ENCODE measurements at regions not wholly inside any gene's neighbourhood (a gene's known extent, or its start where the extent isn't known, plus 50 kb on each side); places are given as distances from the start of the nearest gene placed in this dataset.

GRCh38 chr20:41697861-41698559, 79.8 kb upstream of the CHD6 start:
- Histone ChIP-seq H3K27ac (ENCODE audit: low read length) (no peak overlapping the region), H3K36me3 (ENCODE audit: control insufficient read depth, insufficient read depth, low read length) (no peaks in the 10 kb centered on the region), H3K9me3 (ENCODE audit: control insufficient read depth, insufficient read depth, low read length) (no peaks in the 10 kb centered on the region), H3K4me1 (ENCODE audit: control insufficient read depth, insufficient read depth, low read length) (peaks cover 9% of the 10 kb centered on the region), H3K27me3 (ENCODE audit: control insufficient read depth, insufficient read depth, low read length) (no peaks in the 10 kb centered on the region), H3K4me3 (ENCODE audit: low read length) (no peak overlapping the region)
- H3K27me3 Mint-ChIP-seq (ENCODE audit: low read depth in 2 of 2), result peaks cover 3 to 8% of the 10 kb centered on the region in 2 donors
- intact Hi-C loops (cut with micrococcal nuclease), result no loop called here
- TF ChIP-seq CTCF (IDR thresholded peaks at IDR 0.05), result peak; percentile 89
- no peaks in the 10 kb centered on the region for H3K9me3 Mint-ChIP-seq
- H3K36me3 Mint-ChIP-seq, result no peaks in the 10 kb centered on the region
- H3K27ac Mint-ChIP-seq, result no peak overlapping the region
- DNase-seq, result peak in 1 of 2 donors; percentile 64
- peaks cover 14 to 18% of the 10 kb centered on the region in 2 donors for H3K4me1 Mint-ChIP-seq
- peak overlapping the region; percentile 7 for H3K4me3 Mint-ChIP-seq
- ATAC-seq, result no peak
- 77% methylated on average over 6 of the region's 6 CpGs for WGBS (ENCODE audit: insufficient coverage)

- H3K9me3 Mint-ChIP-seq, result no peaks in the 10 kb centered on the region
- 87% methylated on average over 3 of the region's 3 CpGs for WGBS (ENCODE audit: insufficient coverage)
- Histone ChIP-seq H3K9me3 (ENCODE audit: control insufficient read depth, insufficient read depth, low read length) (no peaks in the 10 kb centered on the region), H3K27ac (ENCODE audit: low read length) (no peak overlapping the region), H3K27me3 (ENCODE audit: control insufficient read depth, insufficient read depth, low read length) (no peaks in the 10 kb centered on the region), H3K36me3 (ENCODE audit: control insufficient read depth, insufficient read depth, low read length) (no peaks in the 10 kb centered on the region), H3K4me3 (ENCODE audit: low read length) (no peak overlapping the region), H3K4me1 (ENCODE audit: control insufficient read depth, insufficient read depth, low read length) (peaks cover 15% of the 10 kb centered on the region)
- no peak overlapping the region for H3K4me3 Mint-ChIP-seq
- intact Hi-C loops (cut with micrococcal nuclease), result no loop called here
- peaks cover 3 to 8% of the 10 kb centered on the region in 2 donors for H3K27me3 Mint-ChIP-seq (ENCODE audit: low read depth in 2 of 2)
- peaks cover 23 to 28% of the 10 kb centered on the region in 2 donors for H3K4me1 Mint-ChIP-seq
- no peak overlapping the region for H3K27ac Mint-ChIP-seq
- no peak for TF ChIP-seq CTCF (IDR thresholded peaks at IDR 0.05)
- H3K36me3 Mint-ChIP-seq, result no peaks in the 10 kb centered on the region
- ATAC-seq (no peak), DNase-seq (no peak)
Observed at GRCh38 chr20:41696428-41696827, 78.3 kb upstream of the CHD6 start.

GRCh38 chr20:41694796-41695195, 76.6 kb upstream of the CHD6 start:
- peak overlapping the region in 1 of 2 donors; percentile 92 for H3K27ac Mint-ChIP-seq
- 83% methylated on average over 2 of the region's 2 CpGs for WGBS (ENCODE audit: insufficient coverage)
- intact Hi-C loops (cut with micrococcal nuclease), result no loop called here
- no peaks in the 10 kb centered on the region for H3K9me3 ChIP-seq (ENCODE audit: control insufficient read depth, insufficient read depth, low read length)
- H3K27ac ChIP-seq (ENCODE audit: low read length), result no peak overlapping the region
- H3K4me1 ChIP-seq (ENCODE audit: control insufficient read depth, insufficient read depth, low read length), result peaks cover 15% of the 10 kb centered on the region
- H3K27me3 ChIP-seq (ENCODE audit: control insufficient read depth, insufficient read depth, low read length), result no peaks in the 10 kb centered on the region
- H3K36me3 ChIP-seq (ENCODE audit: control insufficient read depth, insufficient read depth, low read length), result no peaks in the 10 kb centered on the region
- no peaks in the 10 kb centered on the region for H3K36me3 Mint-ChIP-seq
- TF ChIP-seq CTCF (IDR thresholded peaks at IDR 0.05), result no peak
- peak overlapping the region; percentile 74 for H3K4me3 Mint-ChIP-seq
- peaks cover 3 to 8% of the 10 kb centered on the region in 2 donors for H3K27me3 Mint-ChIP-seq (ENCODE audit: low read depth in 2 of 2)
- ATAC-seq (no peak), DNase-seq (no peak)
- H3K4me3 ChIP-seq (ENCODE audit: low read length), result no peak overlapping the region
- H3K4me1 Mint-ChIP-seq, result peaks cover 23 to 28% of the 10 kb centered on the region in 2 donors
- H3K9me3 Mint-ChIP-seq, result no peaks in the 10 kb centered on the region

Data from natural killer cell (primary cell).